GM12878 (cell line): ENCODE measurements at regions not wholly inside any gene's neighbourhood (a gene's known extent, or its start where the extent isn't known, plus 50 kb on each side); places are given as distances from the start of the nearest gene placed in this dataset.

Experiments
- ATAC-seq: fragments of 200-7000 bp; cut with Tn5 transposase; 3 replicates; pipeline ENCODE4 v1.9.1; 2020; ENCODE audit warnings: mild to moderate bottlenecking, moderate library complexity
- BruUV-seq: library from RNA; stranded (reverse); fragments of 400-500 nt; replicated peaks from 2 replicates; lab custom pipeline; 2021; lab: Mats Ljungman, UMichigan
- CTCF ChIA-PET: fragments of 300-600 bp; sonication (Branson Sonifier 250); formaldehyde crosslinking; extraction: SDS; loops from one replicate; lab custom pipeline; 2021; ENCODE audit warnings: inconsistent platforms; lab: Yijun Ruan, JAX
- POLR2A ChIA-PET: fragments of 350-600 bp; formaldehyde crosslinking; extraction: SDS; loops from one replicate; lab custom pipeline; 2021; ENCODE audit warnings: inconsistent platforms; lab: Charles Lee
- RAD21 ChIA-PET: fragments of 300-600 bp; sonication (Branson Sonifier 250); formaldehyde crosslinking; loops from one replicate; lab custom pipeline; 2023; ENCODE audit warnings: antibody characterized with exemption; ENCODE audit not compliant: unreplicated experiment; lab: Charles Lee
- SMC1A ChIA-PET: fragments of 300-600 bp; sonication (Branson Sonifier 250); formaldehyde crosslinking; loops from one replicate; lab custom pipeline; 2023; ENCODE audit not compliant: unreplicated experiment, uncharacterized antibody; lab: Charles Lee
- DNase-seq: peaks from one replicate; pipeline ENCODE4 v3.0.0-alpha.2; 2011; ENCODE audit warnings: low read depth, low spot score
- FAIRE-seq: peaks from 3 replicates; lab custom pipeline; 2011; peaks lifted over from hg19 to GRCh38; lab: Jason Lieb, UNC
- H2AFZ ChIP-seq: 2 replicates; pipeline ENCODE4 v1.6.0; 2011; ENCODE audit warnings: low read depth, low read length, control low read depth; ENCODE audit not compliant: control insufficient read depth
- H3K27ac ChIP-seq: 2 replicates; pipeline ENCODE4 v1.5.1; 2011; ENCODE audit warnings: control low read depth; ENCODE audit not compliant: control insufficient read depth, insufficient read depth
- H3K27me3 ChIP-seq, 2 experiments: replicated peaks in 1 of 2; 2 replicates each; pipeline versions ENCODE4 v1.6.0 to v1.6.1; 2011; ENCODE audit warnings: low read length in 1 of 2; ENCODE audit not compliant: control insufficient read depth in 2 of 2, insufficient read depth in 2 of 2
- H3K36me3 ChIP-seq, 2 experiments: 2 replicates each; pipeline ENCODE4 v1.5.1; 2011; ENCODE audit warnings: low read length in 1 of 2; ENCODE audit not compliant: control insufficient read depth in 2 of 2, insufficient read depth in 2 of 2
- H3K4me1 ChIP-seq: 2 replicates; pipeline ENCODE4 v1.6.1; 2011; ENCODE audit warnings: mild to moderate bottlenecking, low read length, moderate library complexity, mixed read lengths; ENCODE audit not compliant: control insufficient read depth, insufficient read depth
- H3K4me2 ChIP-seq: 2 replicates; pipeline ENCODE4 v1.6.0; 2011; ENCODE audit warnings: control low read depth; ENCODE audit not compliant: control insufficient read depth, insufficient read depth
- H3K4me3 ChIP-seq: fragments of 200-600 bp; sonication (generic); 2 replicates; pipeline ENCODE4 v1.5.1; 2016
- H3K79me2 ChIP-seq: 2 replicates; pipeline ENCODE4 v1.6.0; 2011; ENCODE audit warnings: low read length; ENCODE audit not compliant: control insufficient read depth, insufficient read depth
- H3K9ac ChIP-seq: 2 replicates; pipeline ENCODE4 v1.8.0; 2011; ENCODE audit warnings: low read length, control low read depth, mixed read lengths; ENCODE audit not compliant: control insufficient read depth, insufficient read depth
- H3K9me3 ChIP-seq: replicated peaks from 3 replicates; pipeline ENCODE4 v1.5.1; 2011; ENCODE audit warnings: mild to moderate bottlenecking, low read length; ENCODE audit not compliant: control insufficient read depth, insufficient read depth
- H4K20me1 ChIP-seq: 2 replicates; pipeline ENCODE4 v1.6.0; 2011; ENCODE audit not compliant: control insufficient read depth, insufficient read depth
- EP300 ChIP-seq, 2 experiments: fragments of 150-350 bp in 1 of 2; IDR thresholded peaks; 2 replicates each; pipeline ENCODE4 v1.6.1; 2011 to 2012; ENCODE audit warnings: low read depth in 2 of 2, low read length in 2 of 2, borderline replicate concordance in 1 of 2, improper control_type of control experiment in 1 of 2, inconsistent platforms in 1 of 2; ENCODE audit not compliant: control insufficient read depth in 1 of 2
- FOXM1 ChIP-seq: IDR thresholded peaks from 2 replicates; pipeline ENCODE4 v1.6.1; 2012; ENCODE audit warnings: low read depth, mild to moderate bottlenecking, inconsistent platforms, low read length, moderate library complexity
- HCFC1 ChIP-seq: fragments of 150-350 bp; IDR thresholded peaks from 2 replicates; pipeline ENCODE4 v1.6.1; 2014; ENCODE audit warnings: low read length
- KDM1A ChIP-seq: fragments of 200-600 bp; sonication (generic); IDR thresholded peaks from 2 replicates; pipeline ENCODE4 v1.6.1; 2016; ENCODE audit warnings: borderline replicate concordance
- MEF2B ChIP-seq: fragments of 450-650 bp; IDR thresholded peaks from 2 replicates; pipeline ENCODE4 v1.6.1; 2018; ENCODE audit warnings: mild to moderate bottlenecking, moderate library complexity; ENCODE audit not compliant: partially characterized antibody, poor library complexity, severe bottlenecking
- MXI1 ChIP-seq: fragments of 150-350 bp; IDR thresholded peaks from 2 replicates; pipeline ENCODE4 v1.6.1; 2011; ENCODE audit warnings: low read depth, mild to moderate bottlenecking, inconsistent platforms, low read length, improper control_type of control experiment
- MYC ChIP-seq: IDR thresholded peaks from 2 replicates; pipeline ENCODE4 v1.6.1; 2011; ENCODE audit warnings: mild to moderate bottlenecking, low read length, moderate library complexity, inconsistent platforms; ENCODE audit not compliant: insufficient read depth, insufficient replicate concordance, insufficient read length, severe bottlenecking
- PKNOX1 ChIP-seq: fragments of 450-650 bp; IDR thresholded peaks from 2 replicates; pipeline ENCODE4 v1.6.1; 2016; ENCODE audit warnings: mild to moderate bottlenecking
- POU2F2 ChIP-seq: IDR thresholded peaks from 3 replicates; pipeline ENCODE4 v1.6.1; 2011; ENCODE audit warnings: low read depth, mild to moderate bottlenecking, low read length, borderline replicate concordance
- RUNX3 ChIP-seq: IDR thresholded peaks from 2 replicates; pipeline ENCODE4 v1.6.1; 2012; ENCODE audit warnings: low read length, inconsistent platforms
- SMAD1 ChIP-seq: fragments of 450-650 bp; IDR thresholded peaks from 2 replicates; pipeline ENCODE4 v1.6.1; 2018; ENCODE audit warnings: mild to moderate bottlenecking, low read depth; ENCODE audit not compliant: partially characterized antibody
- TCF7 ChIP-seq: IDR thresholded peaks from 2 replicates; pipeline ENCODE4 v1.6.1; 2014; ENCODE audit warnings: antibody characterized with exemption, borderline replicate concordance
- YBX1 ChIP-seq: fragments of 450-650 bp; IDR thresholded peaks from 2 replicates; pipeline ENCODE4 v1.6.1; 2016; ENCODE audit warnings: antibody characterized with exemption
- ZBTB40 ChIP-seq: fragments of 450-650 bp; IDR thresholded peaks from 2 replicates; pipeline ENCODE4 v1.6.1; 2016; ENCODE audit warnings: mild to moderate bottlenecking, moderate library complexity, borderline replicate concordance
- WGBS: methylation state at CpG from one replicate; pipeline ENCODE4 v1.1.6; 2016; ENCODE audit warnings: low lambda C conversion rate; ENCODE audit not compliant: insufficient replicate concordance, insufficient coverage; ENCODE audit errors: missing lambda C conversion rate; 5-methylcytosine and 5-hydroxymethylcytosine counted together
- in situ Hi-C: fragments of 300-500 bp; cut with MboI; formaldehyde crosslinking; loops from 9 replicates; pipeline ENCODE4 v1.14.3; 2018; ENCODE audit warnings: mixed read lengths
- intact Hi-C: fragments of 100-400 bp; cut with micrococcal nuclease; formaldehyde crosslinking; loops from one replicate; pipeline ENCODE4 v1.14.2; 2022; ENCODE audit not compliant: unreplicated experiment
- TF ChIP-seq, protein P1 (sequence below): fragments of 450-650 bp; IDR thresholded peaks from 2 replicates; pipeline ENCODE4 v1.6.1; 2014; ENCODE audit warnings: mild to moderate bottlenecking
- TF ChIP-seq, protein P2 (sequence below): IDR thresholded peaks from 2 replicates; pipeline ENCODE4 v1.6.1; 2012; ENCODE audit warnings: mild to moderate bottlenecking, low read depth, low read length

GRCh38 chr6:169026175-169026574 is 227.5 kb downstream of the THBS2 start:
- H3K9ac ChIP-seq = no peak overlapping the region
- CTCF ChIA-PET = no interaction called here
- WGBS = 44% methylated on average over 5 of the region's 5 CpGs
- no peaks in the 10 kb centered on the region for H3K4me1 ChIP-seq
- no peaks in the 10 kb centered on the region; the same call in 2 of the 3 replicates for H3K9me3 ChIP-seq
- H3K4me3 ChIP-seq = no peak overlapping the region
- H3K27me3 ChIP-seq = no peaks in the 10 kb centered on the region
- H3K4me2 ChIP-seq = no peak overlapping the region
- no peak overlapping the region for H3K27ac ChIP-seq
- POLR2A ChIA-PET = no interaction called here
- DNase-seq = no peak
- no peak for ATAC-seq
- H3K79me2 ChIP-seq = no peaks in the 10 kb centered on the region
- no peak overlapping the region for H2AFZ ChIP-seq
- no peaks in the 10 kb centered on the region for H3K36me3 ChIP-seq
- RAD21 ChIA-PET = no interaction called here
- SMC1A ChIA-PET = no interaction called here
- in situ Hi-C loops = no loop called here
- intact Hi-C loops = no loop called here
- BruUV-seq = no TSS peak
- FAIRE-seq = no peak
- no peaks in the 10 kb centered on the region for H4K20me1 ChIP-seq
- TF ChIP-seq KDM1A (no peak), TCF7 (no peak), HCFC1 (no peak), MYC (no peak), RUNX3 (no peak), ZBTB40 (no peak), FOXM1 (no peak), POU2F2 (no peak), YBX1 (no peak), EP300 (IDR thresholded peaks at IDR 0.05; ENCODE audit: borderline replicate concordance in 1 of 2, control insufficient read depth in 1 of 2, low read depth in 2 of 2, low read length in 2 of 2) (no peak), MXI1 (no peak), MEF2B (no peak), SMAD1 (no peak), PKNOX1 (no peak)
- TF ChIP-seq, protein P1, sequence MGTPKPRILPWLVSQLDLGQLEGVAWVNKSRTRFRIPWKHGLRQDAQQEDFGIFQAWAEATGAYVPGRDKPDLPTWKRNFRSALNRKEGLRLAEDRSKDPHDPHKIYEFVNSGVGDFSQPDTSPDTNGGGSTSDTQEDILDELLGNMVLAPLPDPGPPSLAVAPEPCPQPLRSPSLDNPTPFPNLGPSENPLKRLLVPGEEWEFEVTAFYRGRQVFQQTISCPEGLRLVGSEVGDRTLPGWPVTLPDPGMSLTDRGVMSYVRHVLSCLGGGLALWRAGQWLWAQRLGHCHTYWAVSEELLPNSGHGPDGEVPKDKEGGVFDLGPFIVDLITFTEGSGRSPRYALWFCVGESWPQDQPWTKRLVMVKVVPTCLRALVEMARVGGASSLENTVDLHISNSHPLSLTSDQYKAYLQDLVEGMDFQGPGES = no peak
- TF ChIP-seq, protein P2, sequence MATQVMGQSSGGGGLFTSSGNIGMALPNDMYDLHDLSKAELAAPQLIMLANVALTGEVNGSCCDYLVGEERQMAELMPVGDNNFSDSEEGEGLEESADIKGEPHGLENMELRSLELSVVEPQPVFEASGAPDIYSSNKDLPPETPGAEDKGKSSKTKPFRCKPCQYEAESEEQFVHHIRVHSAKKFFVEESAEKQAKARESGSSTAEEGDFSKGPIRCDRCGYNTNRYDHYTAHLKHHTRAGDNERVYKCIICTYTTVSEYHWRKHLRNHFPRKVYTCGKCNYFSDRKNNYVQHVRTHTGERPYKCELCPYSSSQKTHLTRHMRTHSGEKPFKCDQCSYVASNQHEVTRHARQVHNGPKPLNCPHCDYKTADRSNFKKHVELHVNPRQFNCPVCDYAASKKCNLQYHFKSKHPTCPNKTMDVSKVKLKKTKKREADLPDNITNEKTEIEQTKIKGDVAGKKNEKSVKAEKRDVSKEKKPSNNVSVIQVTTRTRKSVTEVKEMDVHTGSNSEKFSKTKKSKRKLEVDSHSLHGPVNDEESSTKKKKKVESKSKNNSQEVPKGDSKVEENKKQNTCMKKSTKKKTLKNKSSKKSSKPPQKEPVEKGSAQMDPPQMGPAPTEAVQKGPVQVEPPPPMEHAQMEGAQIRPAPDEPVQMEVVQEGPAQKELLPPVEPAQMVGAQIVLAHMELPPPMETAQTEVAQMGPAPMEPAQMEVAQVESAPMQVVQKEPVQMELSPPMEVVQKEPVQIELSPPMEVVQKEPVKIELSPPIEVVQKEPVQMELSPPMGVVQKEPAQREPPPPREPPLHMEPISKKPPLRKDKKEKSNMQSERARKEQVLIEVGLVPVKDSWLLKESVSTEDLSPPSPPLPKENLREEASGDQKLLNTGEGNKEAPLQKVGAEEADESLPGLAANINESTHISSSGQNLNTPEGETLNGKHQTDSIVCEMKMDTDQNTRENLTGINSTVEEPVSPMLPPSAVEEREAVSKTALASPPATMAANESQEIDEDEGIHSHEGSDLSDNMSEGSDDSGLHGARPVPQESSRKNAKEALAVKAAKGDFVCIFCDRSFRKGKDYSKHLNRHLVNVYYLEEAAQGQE = no peak
